Keratinocyte (primary cell): ENCODE measurements at regions not wholly inside any gene's neighbourhood (a gene's known extent, or its start where the extent isn't known, plus 50 kb on each side); places are given as distances from the start of the nearest gene placed in this dataset.

Experiments used
- DNase-seq: peaks from one replicate; pipeline ENCODE4 v3.0.0-alpha.2; 2011; ENCODE audit warnings: low read depth, missing footprints, low spot score
- FAIRE-seq: peaks from 2 replicates; lab custom pipeline; 2011; peaks lifted over from hg19 to GRCh38; lab: Jason Lieb, UNC
- H2AFZ ChIP-seq: 2 replicates; pipeline ENCODE4 v1.6.0; 2012; ENCODE audit warnings: low read length, control low read depth, inconsistent platforms; ENCODE audit not compliant: control insufficient read depth
- H3K27ac ChIP-seq: 2 replicates; pipeline ENCODE4 v1.5.1; 2011; ENCODE audit warnings: low read length; ENCODE audit not compliant: control insufficient read depth, insufficient read depth
- H3K27me3 ChIP-seq: 3 replicates; pipeline ENCODE4 v1.6.0; 2011; ENCODE audit warnings: low read length; ENCODE audit not compliant: control insufficient read depth, insufficient read depth; ENCODE audit errors: extremely low read depth
- H3K36me3 ChIP-seq, 2 experiments: 2 replicates in 1 of 2; 3 replicates in 1 of 2; pipeline ENCODE4 v1.5.1; 2011; ENCODE audit warnings: low read length in 2 of 2, mild to moderate bottlenecking in 1 of 2; ENCODE audit not compliant: control insufficient read depth in 2 of 2, insufficient read depth in 2 of 2; ENCODE audit errors: extremely low read depth in 1 of 2
- H3K4me1 ChIP-seq: 3 replicates; pipeline ENCODE4 v1.5.1; 2011; ENCODE audit warnings: low read length; ENCODE audit not compliant: control insufficient read depth, insufficient read depth; ENCODE audit errors: extremely low read depth
- H3K4me2 ChIP-seq: 3 replicates; pipeline ENCODE4 v1.6.0; 2011; ENCODE audit warnings: low read depth, low read length; ENCODE audit not compliant: control insufficient read depth, insufficient read depth; ENCODE audit errors: extremely low read depth
- H3K4me3 ChIP-seq, 3 experiments: fragments of 200-600 bp in 1 of 3; sonication (generic) in 1 of 3; 2 replicates in 2 of 3; 3 replicates in 1 of 3; pipeline ENCODE4 v1.5.1; 2011 to 2016; ENCODE audit warnings: low read length in 3 of 3, mild to moderate bottlenecking in 3 of 3, control low read depth in 2 of 3, inconsistent platforms in 1 of 3, low read depth in 1 of 3, mixed read lengths in 1 of 3, mixed run types in 1 of 3, moderate library complexity in 1 of 3; ENCODE audit not compliant: control insufficient read depth in 2 of 3, insufficient read depth in 2 of 3; ENCODE audit errors: extremely low read depth in 1 of 3
- H3K79me2 ChIP-seq: 2 replicates; pipeline ENCODE4 v1.6.0; 2012; ENCODE audit warnings: low read length; ENCODE audit not compliant: control insufficient read depth, insufficient read depth
- H3K9ac ChIP-seq: 3 replicates; pipeline ENCODE4 v1.6.0; 2011; ENCODE audit warnings: low read length; ENCODE audit not compliant: control insufficient read depth, insufficient read depth; ENCODE audit errors: extremely low read depth
- H3K9me1 ChIP-seq: 3 replicates; pipeline ENCODE4 v1.6.0; 2011; ENCODE audit warnings: low read length; ENCODE audit not compliant: control insufficient read depth, insufficient read depth; ENCODE audit errors: extremely low read depth
- H3K9me3 ChIP-seq: 2 replicates; pipeline ENCODE4 v1.5.1; 2012; ENCODE audit warnings: low read depth, low read length; ENCODE audit not compliant: control insufficient read depth
- H4K20me1 ChIP-seq: 3 replicates; pipeline ENCODE4 v1.6.0; 2011; ENCODE audit warnings: low read length; ENCODE audit not compliant: control insufficient read depth, insufficient read depth; ENCODE audit errors: extremely low read depth
- CTCF ChIP-seq, 3 experiments: IDR thresholded peaks in 1 of 3; conservative IDR thresholded peaks in 1 of 3; optimal IDR thresholded peaks in 1 of 3; 2 replicates in 2 of 3; 3 replicates in 1 of 3; pipeline versions ENCODE3 to v1.5.1; 2011; ENCODE audit warnings: low read length in 3 of 3, mild to moderate bottlenecking in 3 of 3, moderate library complexity in 2 of 3, control low read depth in 1 of 3, inconsistent platforms in 1 of 3; ENCODE audit not compliant: insufficient read depth in 2 of 3; ENCODE audit errors: extremely low read depth in 1 of 3
- EZH2 ChIP-seq: IDR thresholded peaks from one replicate; pipeline ENCODE4 v1.6.1; 2012; ENCODE audit warnings: inconsistent platforms, mild to moderate bottlenecking, low read length, moderate library complexity
- dilution Hi-C: fragments of 300-500 bp; cut with MboI; formaldehyde crosslinking; loops from one replicate; pipeline ENCODE4 v1.7.0; 2020; ENCODE audit warnings: low sequenced_read_pairs; ENCODE audit not compliant: extremely low pct_ligation_motif_present

- no peak for TF ChIP-seq CTCF (optimal IDR thresholded peaks at IDR 0.05 in 1 of 3, IDR thresholded peaks at IDR 0.05 in 1 of 3, conservative IDR thresholded peaks at IDR 0.05 in 1 of 3; ENCODE audit: extremely low read depth in 1 of 3, insufficient read depth in 2 of 3, low read length in 3 of 3)
- TF ChIP-seq EZH2 = no peak
Observed at GRCh38 chr9:38144421-38144820, 75.4 kb upstream of the SHB start.

GRCh38 chr9:38141746-38142591 lies 72.9 kb upstream of the SHB start:
- Histone ChIP-seq H3K4me3 (peak overlapping the region in 1 of 3 experiments; percentile 25), H3K4me1 (peaks cover 16% of the 10 kb centered on the region), H3K9me1 (no peaks in the 10 kb centered on the region), H2AFZ (no peak overlapping the region), H3K4me2 (peak overlapping the region; percentile 54), H3K79me2 (no peaks in the 10 kb centered on the region), H3K27me3 (peaks cover 4% of the 10 kb centered on the region), H4K20me1 (no peaks in the 10 kb centered on the region), H3K27ac (no peak overlapping the region), H3K36me3 (no peaks in the 10 kb centered on the region), H3K9me3 (peaks cover 2% of the 10 kb centered on the region), H3K9ac (no peak overlapping the region)
- TF ChIP-seq EZH2 (no peak), CTCF (optimal IDR thresholded peaks at IDR 0.05 in 1 of 3, IDR thresholded peaks at IDR 0.05 in 1 of 3, conservative IDR thresholded peaks at IDR 0.05 in 1 of 3; ENCODE audit: extremely low read depth in 1 of 3, insufficient read depth in 2 of 3, low read length in 3 of 3) (no peak)
- FAIRE-seq = peak; percentile 93
- dilution Hi-C loops = no loop called here
- peak; percentile 35 for DNase-seq

More at GRCh38 chr9:38144421-38144820, 75.4 kb upstream of the SHB start:
- Histone ChIP-seq H3K36me3 (no peaks in the 10 kb centered on the region), H3K9me3 (peaks cover 2% of the 10 kb centered on the region), H3K9ac (no peak overlapping the region), H3K27me3 (peaks cover 4% of the 10 kb centered on the region), H3K4me3 (no peak overlapping the region), H4K20me1 (no peaks in the 10 kb centered on the region), H3K79me2 (no peaks in the 10 kb centered on the region), H3K9me1 (no peaks in the 10 kb centered on the region), H3K4me2 (no peak overlapping the region), H3K4me1 (peaks cover 16% of the 10 kb centered on the region), H2AFZ (no peak overlapping the region), H3K27ac (no peak overlapping the region)
- DNase-seq (no peak), FAIRE-seq (no peak)
- dilution Hi-C loops = no loop called here
